Activated CD8-positive, alpha-beta memory T cell treated with anti-CD3 and anti-CD28 coated beads, Interleukin-2, amount 10 ng/mL, durations not matched to agents 7 days and 5 days (primary cell): ENCODE measurements at regions not wholly inside any gene's neighbourhood (a gene's known extent, or its start where the extent isn't known, plus 50 kb on each side); places are given as distances from the start of the nearest gene placed in this dataset.
"Not testable (repeated sequence)": the region's sequence is repeated elsewhere in the genome, so short reads cannot be mapped to it uniquely, and the experiment has no call there.

ENCODE experiments used
- ATAC-seq: fragments of 150-1000 bp; cut with Tn5 transposase; one replicate; pipeline ENCODE4 v1.10.0; 2021; ENCODE audit warnings: moderate library complexity
- CTCF ChIA-PET: fragments of 350-600 bp; sonication (Branson Sonifier 250); formaldehyde crosslinking; loops from one replicate; lab custom pipeline; 2021; ENCODE audit warnings: antibody characterized with exemption; lab: Charles Lee
- DNase-seq: peaks from one replicate; pipeline ENCODE4 v3.0.0-alpha.2; 2020
- H3K27ac Mint-ChIP-seq: one replicate; pipeline ENCODE4 v1.8.0; 2021; ENCODE audit warnings: mild to moderate bottlenecking, mixed read lengths
- H3K27me3 Mint-ChIP-seq: one replicate; pipeline ENCODE4 v1.8.0; 2021; ENCODE audit warnings: mixed read lengths
- H3K36me3 Mint-ChIP-seq: one replicate; pipeline ENCODE4 v1.8.0; 2021; ENCODE audit warnings: mild to moderate bottlenecking, mixed read lengths
- H3K4me1 Mint-ChIP-seq: one replicate; pipeline ENCODE4 v1.8.0; 2021; ENCODE audit warnings: mixed read lengths
- H3K4me3 Mint-ChIP-seq: one replicate; pipeline ENCODE4 v1.8.0; 2021; ENCODE audit warnings: mild to moderate bottlenecking, moderate library complexity, mixed read lengths
- H3K9me3 Mint-ChIP-seq: one replicate; pipeline ENCODE4 v1.8.0; 2022; ENCODE audit warnings: low read depth, mixed read lengths

DNA sequence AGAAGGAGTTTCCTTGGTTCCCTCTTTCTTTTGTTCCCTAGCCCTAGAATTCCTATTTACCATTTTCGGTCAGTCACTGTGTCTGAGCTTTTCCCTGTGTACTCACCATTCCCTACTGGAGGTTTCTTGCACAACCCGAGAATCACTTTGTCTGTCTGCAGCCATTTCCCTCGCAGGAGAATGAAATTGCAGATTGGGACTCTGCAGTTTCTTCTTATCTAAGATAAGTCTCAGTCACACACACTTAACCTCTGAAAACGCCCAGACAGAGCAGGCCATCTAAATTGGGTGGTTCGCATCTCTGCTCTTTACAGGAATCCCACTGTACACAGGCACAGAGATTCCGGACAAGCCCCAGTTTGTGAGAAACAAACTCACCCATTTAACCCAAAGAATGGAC, 58.6 kb upstream of the CNTNAP2 start:
- DNase-seq (no peak), ATAC-seq (no peak)
- no peaks in the 10 kb centered on the region for H3K36me3 Mint-ChIP-seq
- H3K27me3 Mint-ChIP-seq: no peaks in the 10 kb centered on the region
- no peaks in the 10 kb centered on the region for H3K4me1 Mint-ChIP-seq
- H3K27ac Mint-ChIP-seq: no peak overlapping the region
- H3K4me3 Mint-ChIP-seq: no peak overlapping the region
- H3K9me3 Mint-ChIP-seq: peaks cover 7% of the 10 kb centered on the region
- CTCF ChIA-PET: no interaction called here

DNA sequence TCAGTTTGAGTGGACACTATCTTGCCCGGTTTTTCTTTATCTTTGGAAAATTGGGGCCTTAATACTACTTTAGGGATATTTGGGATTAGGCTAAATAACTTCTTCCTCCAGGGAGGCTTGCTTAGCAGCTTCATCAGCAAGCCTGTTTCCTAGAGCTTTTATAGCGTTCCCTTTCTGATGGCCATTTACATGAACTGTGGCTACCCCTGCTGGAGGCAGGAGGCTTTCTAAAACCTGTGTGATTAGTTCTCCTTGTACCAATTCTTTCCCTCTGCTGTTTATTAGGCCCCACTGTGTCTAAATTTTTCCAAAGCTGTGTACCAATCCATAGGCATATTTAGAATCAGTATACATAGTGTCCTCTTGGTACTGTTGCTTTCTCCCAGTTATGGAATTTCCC, 61.7 kb upstream of the CNTNAP2 start:
- no peaks in the 10 kb centered on the region for H3K4me1 Mint-ChIP-seq
- no peak overlapping the region for H3K4me3 Mint-ChIP-seq
- H3K36me3 Mint-ChIP-seq: no peaks in the 10 kb centered on the region
- H3K27me3 Mint-ChIP-seq: no peaks in the 10 kb centered on the region
- ATAC-seq (no peak), DNase-seq (no peak)
- CTCF ChIA-PET: no interaction called here
- no peak overlapping the region for H3K27ac Mint-ChIP-seq
- peaks cover 5% of the 10 kb centered on the region for H3K9me3 Mint-ChIP-seq

GRCh38 chr7:146053492-146053891, 63.1 kb upstream of the CNTNAP2 start:
- Mint-ChIP-seq H3K4me1 (no peaks in the 10 kb centered on the region), H3K36me3 (no peaks in the 10 kb centered on the region), H3K27ac (no peak overlapping the region), H3K27me3 (no peaks in the 10 kb centered on the region), H3K9me3 (peaks cover 5% of the 10 kb centered on the region), H3K4me3 (no peak overlapping the region)
- CTCF ChIA-PET: no interaction called here
- DNase-seq (no peak), ATAC-seq (no peak)

GRCh38 chr7:146043310-146043709, 73.3 kb upstream of the CNTNAP2 start:
- H3K27me3 Mint-ChIP-seq, CTCF ChIA-PET, H3K4me1 Mint-ChIP-seq, DNase-seq, H3K9me3 Mint-ChIP-seq, H3K27ac Mint-ChIP-seq, H3K4me3 Mint-ChIP-seq, ATAC-seq, H3K36me3 Mint-ChIP-seq: not testable (repeated sequence)

GRCh38 chr7:146028251-146028750, 88.3 kb upstream of the CNTNAP2 start:
- DNase-seq (no peak), ATAC-seq (no peak)
- Mint-ChIP-seq H3K36me3 (no peaks in the 10 kb centered on the region), H3K4me1 (no peaks in the 10 kb centered on the region), H3K27me3 (no peaks in the 10 kb centered on the region), H3K4me3 (no peak overlapping the region), H3K9me3 (peaks cover 10% of the 10 kb centered on the region), H3K27ac (no peak overlapping the region)
- CTCF ChIA-PET: no interaction called here

DNA sequence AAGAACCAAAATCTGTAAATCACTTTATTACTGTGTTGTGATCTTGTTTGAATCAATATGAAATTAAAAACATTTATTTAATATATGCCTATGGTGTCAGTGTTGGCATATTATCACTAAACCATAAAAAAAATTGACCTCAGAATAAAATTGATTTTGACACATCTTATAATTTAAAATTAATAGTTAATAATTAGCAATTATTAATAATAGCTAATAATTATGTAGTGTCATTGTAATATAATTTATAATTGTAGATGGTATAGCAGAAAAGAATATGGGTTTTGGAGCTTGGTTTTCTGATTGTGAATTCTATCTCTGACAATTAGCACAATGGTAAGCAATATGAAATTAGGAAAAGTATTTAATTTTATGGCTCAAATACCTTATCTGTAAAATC, 89.4 kb upstream of the CNTNAP2 start:
- no peaks in the 10 kb centered on the region for H3K27me3 Mint-ChIP-seq
- H3K4me3 Mint-ChIP-seq: no peak overlapping the region
- CTCF ChIA-PET: no interaction called here
- ATAC-seq (no peak), DNase-seq (no peak)
- H3K27ac Mint-ChIP-seq: no peak overlapping the region
- H3K36me3 Mint-ChIP-seq: no peaks in the 10 kb centered on the region
- H3K4me1 Mint-ChIP-seq: no peaks in the 10 kb centered on the region
- H3K9me3 Mint-ChIP-seq: peaks cover 14% of the 10 kb centered on the region

DNA sequence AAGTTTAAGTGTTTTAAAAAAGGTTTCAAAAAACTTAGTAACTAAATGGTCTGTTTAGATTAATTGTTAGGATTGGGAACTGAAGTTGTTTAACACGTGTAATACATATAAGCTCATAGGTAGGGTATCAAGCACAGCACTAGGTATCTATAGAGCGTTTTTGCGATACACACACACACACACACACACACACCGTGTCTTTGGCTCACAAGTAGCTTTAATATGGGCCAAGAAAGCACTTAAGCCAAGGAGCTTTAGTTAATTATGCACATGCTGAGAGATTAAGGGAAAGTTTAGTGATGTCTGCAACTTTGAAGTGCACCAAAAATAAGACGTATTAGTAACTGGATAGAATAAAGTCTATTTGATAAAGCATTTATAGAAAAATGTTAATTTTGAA, 93.8 kb upstream of the CNTNAP2 start:
- DNase-seq (no peak), ATAC-seq (no peak)
- Mint-ChIP-seq H3K4me1 (no peaks in the 10 kb centered on the region), H3K4me3 (no peak overlapping the region), H3K27ac (no peak overlapping the region), H3K9me3 (peaks cover 14% of the 10 kb centered on the region), H3K27me3 (no peaks in the 10 kb centered on the region), H3K36me3 (no peaks in the 10 kb centered on the region)
- CTCF ChIA-PET: no interaction called here

DNA sequence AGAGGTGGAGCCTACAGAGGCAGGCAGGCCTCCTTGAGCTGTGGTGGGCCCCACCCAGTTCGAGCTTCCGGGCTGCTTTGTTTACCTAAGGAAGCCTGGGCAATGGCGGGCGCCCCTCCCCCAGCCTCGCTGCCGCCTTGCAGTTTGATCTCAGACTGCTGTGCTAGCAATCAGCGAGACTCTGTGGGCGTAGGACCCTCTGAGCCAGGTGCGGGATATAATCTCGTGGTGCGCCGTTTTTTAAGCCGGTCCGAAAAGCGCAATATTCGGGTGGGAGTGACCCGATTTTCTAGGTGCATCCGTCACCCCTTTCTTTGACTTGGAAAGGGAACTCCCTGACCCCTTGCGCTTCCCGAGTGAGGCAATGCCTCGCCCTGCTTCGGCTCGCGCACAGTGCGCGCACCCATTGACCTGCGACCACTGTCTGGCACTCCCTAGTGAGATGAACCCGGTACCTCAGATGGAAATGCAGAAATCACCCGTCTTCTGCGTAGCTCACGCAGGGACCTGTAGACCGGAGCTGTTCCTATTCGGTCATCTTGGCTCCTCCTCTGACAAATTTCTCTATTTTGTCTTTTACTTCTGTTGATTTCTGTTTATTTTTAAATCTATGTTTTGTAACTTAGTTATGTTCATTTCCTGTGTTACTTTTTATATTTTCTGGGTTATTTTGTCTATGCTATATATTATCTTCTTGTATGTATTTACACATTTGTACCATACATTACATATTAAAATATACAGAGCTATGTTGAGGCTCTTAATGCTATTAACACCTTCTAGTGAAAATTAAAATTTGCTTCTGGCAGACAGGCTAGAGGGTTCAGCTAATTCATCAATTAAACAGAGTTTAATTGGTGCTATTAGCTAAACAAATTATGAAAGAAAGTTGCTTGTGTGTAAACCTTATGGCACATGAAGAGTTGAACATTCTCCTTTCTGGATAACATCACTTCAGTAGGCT, 97.3 kb upstream of the CNTNAP2 start:
- H3K36me3 Mint-ChIP-seq, H3K4me3 Mint-ChIP-seq, H3K27me3 Mint-ChIP-seq, CTCF ChIA-PET, H3K4me1 Mint-ChIP-seq, H3K9me3 Mint-ChIP-seq, ATAC-seq, H3K27ac Mint-ChIP-seq, DNase-seq: not testable (repeated sequence)

DNA sequence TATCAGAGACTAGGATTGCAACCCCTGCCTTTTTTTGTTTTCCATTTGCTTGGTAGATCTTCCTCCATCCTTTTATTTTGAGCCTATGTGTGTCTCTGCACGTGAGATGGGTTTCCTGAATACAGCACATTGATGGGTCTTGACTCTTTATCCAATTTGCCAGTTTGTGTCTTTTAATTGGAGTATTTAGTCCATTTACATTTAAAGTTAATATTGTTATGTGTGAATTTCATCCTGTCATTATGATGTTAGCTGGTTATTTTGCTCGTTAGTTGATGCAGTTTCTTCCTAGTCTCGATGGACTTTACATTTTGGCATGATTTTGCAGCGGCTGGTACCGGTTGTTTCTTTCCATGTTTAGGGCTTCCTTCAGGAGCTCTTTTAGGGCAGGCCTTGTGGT, 99.2 kb upstream of the CNTNAP2 start:
- H3K36me3 Mint-ChIP-seq, H3K9me3 Mint-ChIP-seq, CTCF ChIA-PET, ATAC-seq, H3K4me1 Mint-ChIP-seq, H3K4me3 Mint-ChIP-seq, DNase-seq, H3K27me3 Mint-ChIP-seq, H3K27ac Mint-ChIP-seq: not testable (repeated sequence)

GRCh38 chr7:146014154-146014553, 102.4 kb upstream of the CNTNAP2 start:
- H3K4me3 Mint-ChIP-seq, CTCF ChIA-PET, DNase-seq, H3K36me3 Mint-ChIP-seq, H3K27me3 Mint-ChIP-seq, ATAC-seq, H3K27ac Mint-ChIP-seq, H3K4me1 Mint-ChIP-seq, H3K9me3 Mint-ChIP-seq: not testable (repeated sequence)

- peaks cover 2% of the 10 kb centered on the region for H3K9me3 Mint-ChIP-seq
- no peaks in the 10 kb centered on the region for H3K27me3 Mint-ChIP-seq
- H3K4me3 Mint-ChIP-seq: no peak overlapping the region
- no peaks in the 10 kb centered on the region for H3K4me1 Mint-ChIP-seq
- no peaks in the 10 kb centered on the region for H3K36me3 Mint-ChIP-seq
- ATAC-seq (no peak), DNase-seq (no peak)
- CTCF ChIA-PET: no interaction called here
- no peak overlapping the region for H3K27ac Mint-ChIP-seq
These were observed 108.3 kb upstream of the CNTNAP2 start for GRCh38 chr7:146008293-146008692.

DNA sequence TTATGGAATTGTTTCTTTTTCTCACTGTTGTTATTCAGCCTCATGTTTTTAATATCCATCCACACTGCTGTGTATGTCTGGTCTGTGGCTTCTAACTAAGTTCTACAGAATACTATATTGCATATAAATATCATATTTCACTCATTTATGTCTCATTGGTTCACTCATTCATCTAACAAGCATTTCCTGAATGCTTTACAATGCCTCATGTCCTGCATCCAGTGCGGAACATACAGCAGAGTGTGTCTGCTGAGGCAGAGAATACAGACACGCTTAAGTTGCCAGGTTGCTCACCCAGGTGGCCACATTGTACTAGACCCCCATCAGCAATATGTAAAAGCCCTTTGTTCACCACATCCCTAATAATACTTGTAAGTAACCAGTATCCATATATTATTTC, 111.8 kb upstream of the CNTNAP2 start:
- no peak for ATAC-seq

GRCh38 chr7:146002431-146003078, 114.0 kb upstream of the CNTNAP2 start:
- no peaks in the 10 kb centered on the region for H3K36me3 Mint-ChIP-seq
- H3K4me3 Mint-ChIP-seq: no peak overlapping the region
- CTCF ChIA-PET: no interaction called here
- H3K9me3 Mint-ChIP-seq: peaks cover 5% of the 10 kb centered on the region
- H3K27me3 Mint-ChIP-seq: no peaks in the 10 kb centered on the region
- ATAC-seq (no peak), DNase-seq (no peak)
- no peak overlapping the region for H3K27ac Mint-ChIP-seq
- peaks cover 2% of the 10 kb centered on the region for H3K4me1 Mint-ChIP-seq

More for the DNA sequence above, 111.8 kb upstream of the CNTNAP2 start:
- H3K4me3 Mint-ChIP-seq: no peak overlapping the region
- DNase-seq: no peak
- peaks cover 2% of the 10 kb centered on the region for H3K4me1 Mint-ChIP-seq
- peaks cover 5% of the 10 kb centered on the region for H3K9me3 Mint-ChIP-seq
- CTCF ChIA-PET: no interaction called here
- H3K27ac Mint-ChIP-seq: no peak overlapping the region
- no peaks in the 10 kb centered on the region for H3K27me3 Mint-ChIP-seq
- H3K36me3 Mint-ChIP-seq: no peaks in the 10 kb centered on the region

GRCh38 chr7:146002008-146002407, 114.6 kb upstream of the CNTNAP2 start:
- Mint-ChIP-seq H3K9me3 (peaks cover 5% of the 10 kb centered on the region), H3K27ac (no peak overlapping the region), H3K36me3 (no peaks in the 10 kb centered on the region), H3K4me1 (peaks cover 2% of the 10 kb centered on the region), H3K27me3 (no peaks in the 10 kb centered on the region), H3K4me3 (no peak overlapping the region)
- DNase-seq (no peak), ATAC-seq (no peak)
- CTCF ChIA-PET: no interaction called here
